Ovary (tissue), 3 donors: ENCODE measurements at regions not wholly inside any gene's neighbourhood (a gene's known extent, or its start where the extent isn't known, plus 50 kb on each side); places are given as distances from the start of the nearest gene placed in this dataset.

Experiments used
- CTCF ChIP-seq, 3 donors: fragments of 450-650 bp in 2 of 3; fragments of 200-600 bp in 1 of 3; IDR thresholded peaks; one replicate each; pipeline versions ENCODE4 v1.5.1 to v1.8.0; 2016 to 2022; ENCODE audit warnings: antibody characterized with exemption in 3 of 3, mild to moderate bottlenecking in 1 of 3
- POLR2A ChIP-seq: fragments of 450-650 bp; IDR thresholded peaks from one replicate; pipeline ENCODE4 v1.6.1; 2017; ENCODE audit warnings: antibody characterized with exemption, mild to moderate bottlenecking, moderate library complexity
- donor health status: DM: no; HTN: no; CAD: no.

- TF ChIP-seq CTCF (IDR thresholded peaks at IDR 0.05) (no peak), POLR2A (no peak)
These were observed 88.1 kb upstream of the ADAMTS19 start for GRCh38 chr5:129372025-129372424.
